ENCODE measurements at regions not wholly inside any gene's neighbourhood (a gene's known extent, or its start where the extent isn't known, plus 50 kb on each side); places are given as distances from the start of the nearest gene placed in this dataset.

DNA sequence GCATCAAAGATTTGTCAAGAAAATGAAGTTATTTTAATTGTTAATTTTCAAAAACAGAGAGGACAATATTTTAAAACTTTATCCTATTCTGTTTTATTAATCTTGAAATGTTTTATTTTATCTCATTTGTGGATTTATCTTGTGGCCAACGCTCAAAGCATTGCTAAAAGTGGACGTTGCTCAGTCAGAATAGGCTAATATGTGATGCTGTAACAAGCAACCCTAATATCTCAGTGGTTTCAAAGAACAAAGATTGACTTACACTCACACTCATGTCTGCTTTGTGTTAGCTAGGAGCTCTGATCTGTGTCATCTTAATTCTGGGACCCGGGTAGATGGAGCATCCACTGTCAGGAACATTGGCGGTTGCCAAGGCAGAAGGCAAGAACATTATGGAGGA, 86.0 kb upstream of the PLCL2 start:
- TF ChIP-seq, protein P1, sequence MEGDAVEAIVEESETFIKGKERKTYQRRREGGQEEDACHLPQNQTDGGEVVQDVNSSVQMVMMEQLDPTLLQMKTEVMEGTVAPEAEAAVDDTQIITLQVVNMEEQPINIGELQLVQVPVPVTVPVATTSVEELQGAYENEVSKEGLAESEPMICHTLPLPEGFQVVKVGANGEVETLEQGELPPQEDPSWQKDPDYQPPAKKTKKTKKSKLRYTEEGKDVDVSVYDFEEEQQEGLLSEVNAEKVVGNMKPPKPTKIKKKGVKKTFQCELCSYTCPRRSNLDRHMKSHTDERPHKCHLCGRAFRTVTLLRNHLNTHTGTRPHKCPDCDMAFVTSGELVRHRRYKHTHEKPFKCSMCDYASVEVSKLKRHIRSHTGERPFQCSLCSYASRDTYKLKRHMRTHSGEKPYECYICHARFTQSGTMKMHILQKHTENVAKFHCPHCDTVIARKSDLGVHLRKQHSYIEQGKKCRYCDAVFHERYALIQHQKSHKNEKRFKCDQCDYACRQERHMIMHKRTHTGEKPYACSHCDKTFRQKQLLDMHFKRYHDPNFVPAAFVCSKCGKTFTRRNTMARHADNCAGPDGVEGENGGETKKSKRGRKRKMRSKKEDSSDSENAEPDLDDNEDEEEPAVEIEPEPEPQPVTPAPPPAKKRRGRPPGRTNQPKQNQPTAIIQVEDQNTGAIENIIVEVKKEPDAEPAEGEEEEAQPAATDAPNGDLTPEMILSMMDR (conservative IDR thresholded peaks at IDR 0.05): no peak
- H3K27ac ChIP-seq: no peak overlapping the region

GRCh38 chr3:16800361-16800760, 84.4 kb upstream of the PLCL2 start:
- TF ChIP-seq, protein P1 (conservative IDR thresholded peaks at IDR 0.05): no peak
- H3K27ac ChIP-seq: no peak overlapping the region

- TF ChIP-seq, protein P1 (conservative IDR thresholded peaks at IDR 0.05): no peak
- H3K27ac ChIP-seq: no peak overlapping the region
These were observed 83.5 kb upstream of the PLCL2 start for GRCh38 chr3:16801223-16801622.

GRCh38 chr3:16801698-16802097, 83.1 kb upstream of the PLCL2 start:
- TF ChIP-seq, protein P1 (conservative IDR thresholded peaks at IDR 0.05): no peak
- H3K27ac ChIP-seq: no peak overlapping the region

DNA sequence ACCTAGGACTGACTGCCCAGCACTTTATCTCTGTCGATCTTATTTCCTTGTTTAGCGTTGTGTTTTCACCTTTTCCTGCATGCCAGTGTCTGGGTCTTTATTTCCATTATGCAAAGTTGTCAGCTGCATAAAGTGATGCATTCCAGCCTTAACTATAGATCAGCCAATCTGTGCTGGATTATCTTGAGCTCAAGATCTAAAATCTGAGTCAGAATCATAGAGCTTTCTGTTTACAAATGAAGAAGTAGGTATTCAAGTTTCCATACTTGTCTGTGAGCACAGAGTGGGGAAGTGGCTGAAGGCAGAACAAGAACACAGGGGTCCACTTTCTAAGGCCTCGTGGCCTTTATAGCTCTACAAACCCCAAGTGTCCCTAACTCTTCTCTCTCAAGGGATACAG, 82.4 kb upstream of the PLCL2 start:
- H3K27ac ChIP-seq: no peak overlapping the region
- TF ChIP-seq, protein P1 (conservative IDR thresholded peaks at IDR 0.05): no peak

- H3K27ac ChIP-seq: no peak overlapping the region
- TF ChIP-seq, protein P1 (conservative IDR thresholded peaks at IDR 0.05): no peak
These were observed 81.7 kb upstream of the PLCL2 start for GRCh38 chr3:16803019-16803418.

DNA sequence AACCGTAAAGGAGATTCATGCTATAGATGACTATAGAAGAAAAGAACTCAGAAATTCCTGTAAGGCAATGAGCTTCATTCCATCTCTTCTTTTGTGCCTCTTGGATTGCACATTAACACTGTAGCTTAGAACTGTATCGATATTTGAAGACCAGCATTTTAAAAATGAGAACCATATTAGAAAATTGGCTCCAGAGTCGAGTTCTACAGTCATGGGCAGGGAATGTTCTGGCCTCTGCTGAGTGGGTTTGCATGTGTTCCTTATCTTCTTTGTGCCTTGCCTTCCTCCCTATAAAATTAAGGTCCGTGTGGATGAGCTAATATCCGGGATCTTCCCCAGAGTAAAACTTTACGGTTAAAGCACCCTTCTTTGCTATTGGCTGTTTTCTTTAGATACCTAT, 77.4 kb upstream of the PLCL2 start:
- TF ChIP-seq, protein P1 (conservative IDR thresholded peaks at IDR 0.05): no peak
- H3K27ac ChIP-seq: no peak overlapping the region

All from VCaP (cell line).